Heart left ventricle (tissue), 13 donors: ENCODE measurements at regions not wholly inside any gene's neighbourhood (a gene's known extent, or its start where the extent isn't known, plus 50 kb on each side); places are given as distances from the start of the nearest gene placed in this dataset.

Experiments
- CTCF ChIP-seq, 12 donors: fragments of 200-600 bp; sonication (generic) in 4 of 12; IDR thresholded peaks; one replicate each; pipeline versions ENCODE4 v1.5.0 to v1.8.0; 2018 to 2022; ENCODE audit warnings: antibody characterized with exemption in 12 of 12, mild to moderate bottlenecking in 5 of 12
- POLR2A ChIP-seq, 2 donors: fragments of 450-650 bp; IDR thresholded peaks; one replicate each; pipeline ENCODE4 v1.6.1; 2017; ENCODE audit warnings: antibody characterized with exemption in 2 of 2, mild to moderate bottlenecking in 2 of 2, moderate library complexity in 2 of 2
- donor health status: ischemic (EF 13 %, LVEDD 7.1; RV severe dilation, severe dysfunction).
- donor health status: DM: no; HTN: yes; CAD: no.
- donor health status: DM: no; HTN: no; CAD: no.
- donor health status: ischemic (EF 25% LVEDD 6.9; RV normal size, moderate dysfunction).
- donor health status: ischemic (EF 25% LVEDD 5.7; RV mildly dilated, moderate dysfunction).
- donor health status: ischemic (EF 35%, LVEDD 5.7; RV mildly dilated, moderate dysfunction).
- donor health status: nonischemic (EF 11% LVEDD 7.7; RV severe dilation, severe dysfunction).
- donor health status: DM: yes; HTN: yes; CAD: no.
- donor health status: PGD.
- donor health status: ischemic (EF 29% LVEDD 5.4; RV normal size, mild dysfunction).
- donor health status: nonischemic (EF 23%, LVEDD 6.1; RV moderate dilation, normal function).

GRCh38 chr2:2561346-2562095, 230.4 kb upstream of the MYT1L start:
- no peak for TF ChIP-seq POLR2A (IDR thresholded peaks at IDR 0.05)
- no peak for TF ChIP-seq CTCF (IDR thresholded peaks at IDR 0.05)
